ENCODE measurements at regions not wholly inside any gene's neighbourhood (a gene's known extent, or its start where the extent isn't known, plus 50 kb on each side); places are given as distances from the start of the nearest gene placed in this dataset.
"Not testable (repeated sequence)": the region's sequence is repeated elsewhere in the genome, so short reads cannot be mapped to it uniquely, and the experiment has no call there.

- no peak for DNase-seq (ENCODE audit: low spot score)
These were observed 1506.3 kb downstream of the ADGRL3 start for GRCh38 chr4:62706423-62706822.

- no peak for DNase-seq (ENCODE audit: low spot score)
These were observed 1483.9 kb downstream of the ADGRL3 start for GRCh38 chr4:62683799-62684566.

GRCh38 chr4:62676962-62677361, 1476.8 kb downstream of the ADGRL3 start:
- no peak for DNase-seq (ENCODE audit: low spot score)

- no peak for DNase-seq (ENCODE audit: low spot score)
These were observed 1470.4 kb downstream of the ADGRL3 start for GRCh38 chr4:62670514-62670913.

GRCh38 chr4:62661821-62662220, 1461.7 kb downstream of the ADGRL3 start:
- DNase-seq (ENCODE audit: low spot score) = no peak

GRCh38 chr4:62656006-62656405, 1455.9 kb downstream of the ADGRL3 start:
- DNase-seq (ENCODE audit: low spot score) = no peak

GRCh38 chr4:62644372-62644771, 1444.2 kb downstream of the ADGRL3 start:
- DNase-seq (ENCODE audit: low spot score) = no peak

- DNase-seq (ENCODE audit: low spot score) = no peak
These were observed 1440.2 kb downstream of the ADGRL3 start for GRCh38 chr4:62640296-62640695.

- no peak for DNase-seq (ENCODE audit: low spot score)
These were observed 1427.5 kb downstream of the ADGRL3 start for GRCh38 chr4:62627671-62628070.

GRCh38 chr4:62627141-62627540, 1427.0 kb downstream of the ADGRL3 start:
- DNase-seq (ENCODE audit: low spot score) = no peak

- DNase-seq (ENCODE audit: low spot score) = no peak
These were observed 1422.0 kb downstream of the ADGRL3 start for GRCh38 chr4:62622089-62622488.

GRCh38 chr4:62619971-62620370, 1419.8 kb downstream of the ADGRL3 start:
- no peak for DNase-seq (ENCODE audit: low spot score)

- DNase-seq (ENCODE audit: low spot score) = no peak
These were observed 1417.9 kb downstream of the ADGRL3 start for GRCh38 chr4:62618042-62618441.

GRCh38 chr4:62601737-62602136, 1401.6 kb downstream of the ADGRL3 start:
- no peak for DNase-seq (ENCODE audit: low spot score)

GRCh38 chr4:62595265-62595664, 1395.1 kb downstream of the ADGRL3 start:
- DNase-seq (ENCODE audit: low spot score) = not testable (repeated sequence)

- DNase-seq (ENCODE audit: low spot score) = no peak
These were observed 1391.6 kb downstream of the ADGRL3 start for GRCh38 chr4:62591756-62592155.

- no peak for DNase-seq (ENCODE audit: low spot score)
These were observed 1388.5 kb downstream of the ADGRL3 start for GRCh38 chr4:62588671-62589070.

- DNase-seq (ENCODE audit: low spot score) = no peak
These were observed 1371.4 kb downstream of the ADGRL3 start for GRCh38 chr4:62571494-62571893.

- no peak for DNase-seq (ENCODE audit: low spot score)
These were observed 1360.7 kb downstream of the ADGRL3 start for GRCh38 chr4:62560858-62561257.

GRCh38 chr4:62550121-62550520, 1350.0 kb downstream of the ADGRL3 start:
- no peak for DNase-seq (ENCODE audit: low spot score)

- no peak for DNase-seq (ENCODE audit: low spot score)
These were observed 1349.5 kb downstream of the ADGRL3 start for GRCh38 chr4:62549601-62550000.

- DNase-seq (ENCODE audit: low spot score) = no peak
These were observed 1348.6 kb downstream of the ADGRL3 start for GRCh38 chr4:62548765-62549164.

- DNase-seq (ENCODE audit: low spot score) = no peak
These were observed 1348.0 kb downstream of the ADGRL3 start for GRCh38 chr4:62548108-62548524.

- DNase-seq (ENCODE audit: low spot score) = no peak
These were observed 1344.3 kb downstream of the ADGRL3 start for GRCh38 chr4:62544428-62544827.

Data from activated CD4-positive, alpha-beta T cell treated with anti-CD3 and anti-CD28 coated beads, Interleukin-2, Interleukin-4, amounts not matched to agents 100 ng/mL and 50 ng/mL, durations not matched to agents 16 hours and 8 hours (primary cell).